Lower lobe of right lung (tissue), 2 donors: ENCODE measurements at regions not wholly inside any gene's neighbourhood (a gene's known extent, or its start where the extent isn't known, plus 50 kb on each side); places are given as distances from the start of the nearest gene placed in this dataset.

Source experiments
- ATAC-seq, 2 donors: fragments of 200-7000 bp; cut with Tn5 transposase; one replicate each; pipeline ENCODE4 v1.9.1; 2020 to 2022; ENCODE audit warnings: mild to moderate bottlenecking in 2 of 2, moderate library complexity in 2 of 2
- DNase-seq: peaks from one replicate; pipeline ENCODE4 v3.0.0-alpha.2; 2020
- H3K27ac ChIP-seq: fragments of 200-600 bp; one replicate; pipeline ENCODE4 v1.8.0; 2022
- H3K27me3 ChIP-seq: fragments of 200-600 bp; one replicate; pipeline ENCODE4 v1.8.0; 2022; ENCODE audit warnings: low read depth
- H3K36me3 ChIP-seq: fragments of 200-600 bp; one replicate; pipeline ENCODE4 v1.8.0; 2022; ENCODE audit warnings: mild to moderate bottlenecking
- H3K4me1 ChIP-seq: fragments of 200-600 bp; one replicate; pipeline ENCODE4 v1.8.0; 2022
- H3K4me3 ChIP-seq: fragments of 200-600 bp; one replicate; pipeline ENCODE4 v1.8.0; 2022; ENCODE audit warnings: mild to moderate bottlenecking
- H3K9me3 ChIP-seq: fragments of 200-600 bp; one replicate; pipeline ENCODE4 v1.8.0; 2022
- intact Hi-C: fragments of 100-400 bp; cut with DNase I; formaldehyde crosslinking; loops from one replicate; pipeline ENCODE4 v1.11.0; 2022
- TF ChIP-seq, protein P1 (sequence below): fragments of 200-600 bp; IDR thresholded peaks from one replicate; pipeline ENCODE4 v1.8.0; 2022; ENCODE audit warnings: antibody characterized with exemption, mild to moderate bottlenecking
- donor health status: DM: no; HTN: yes; CAD: no; lungs with severe emphysema.

DNA sequence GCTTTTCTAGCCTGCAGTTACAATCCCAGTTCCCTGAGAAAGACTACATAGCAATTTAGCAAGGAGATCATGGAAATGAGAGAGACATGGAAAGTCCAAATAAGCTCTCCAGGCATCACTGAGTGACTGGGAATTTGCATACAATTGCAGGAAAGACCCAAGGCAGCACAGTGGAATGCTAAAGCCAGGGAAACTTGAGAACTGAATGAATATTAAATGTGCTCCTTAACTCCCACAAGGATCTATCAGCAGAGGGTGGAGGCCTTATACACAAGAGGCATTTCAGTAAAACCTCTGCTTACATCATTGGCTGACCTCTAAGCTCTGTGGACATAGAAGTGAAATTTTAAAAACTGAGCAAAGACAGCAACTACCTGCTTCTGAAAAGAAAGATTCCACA lies 355.6 kb upstream of the DAB2 start:
- ATAC-seq, result no peak
- DNase-seq, result no peak
- TF ChIP-seq, protein P1, sequence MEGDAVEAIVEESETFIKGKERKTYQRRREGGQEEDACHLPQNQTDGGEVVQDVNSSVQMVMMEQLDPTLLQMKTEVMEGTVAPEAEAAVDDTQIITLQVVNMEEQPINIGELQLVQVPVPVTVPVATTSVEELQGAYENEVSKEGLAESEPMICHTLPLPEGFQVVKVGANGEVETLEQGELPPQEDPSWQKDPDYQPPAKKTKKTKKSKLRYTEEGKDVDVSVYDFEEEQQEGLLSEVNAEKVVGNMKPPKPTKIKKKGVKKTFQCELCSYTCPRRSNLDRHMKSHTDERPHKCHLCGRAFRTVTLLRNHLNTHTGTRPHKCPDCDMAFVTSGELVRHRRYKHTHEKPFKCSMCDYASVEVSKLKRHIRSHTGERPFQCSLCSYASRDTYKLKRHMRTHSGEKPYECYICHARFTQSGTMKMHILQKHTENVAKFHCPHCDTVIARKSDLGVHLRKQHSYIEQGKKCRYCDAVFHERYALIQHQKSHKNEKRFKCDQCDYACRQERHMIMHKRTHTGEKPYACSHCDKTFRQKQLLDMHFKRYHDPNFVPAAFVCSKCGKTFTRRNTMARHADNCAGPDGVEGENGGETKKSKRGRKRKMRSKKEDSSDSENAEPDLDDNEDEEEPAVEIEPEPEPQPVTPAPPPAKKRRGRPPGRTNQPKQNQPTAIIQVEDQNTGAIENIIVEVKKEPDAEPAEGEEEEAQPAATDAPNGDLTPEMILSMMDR, result no peak
- Histone ChIP-seq H3K27ac (no peak overlapping the region), H3K4me1 (no peaks in the 10 kb centered on the region), H3K9me3 (no peaks in the 10 kb centered on the region), H3K36me3 (no peaks in the 10 kb centered on the region), H3K27me3 (no peaks in the 10 kb centered on the region), H3K4me3 (no peak overlapping the region)
- intact Hi-C loops, result no loop called here

DNA sequence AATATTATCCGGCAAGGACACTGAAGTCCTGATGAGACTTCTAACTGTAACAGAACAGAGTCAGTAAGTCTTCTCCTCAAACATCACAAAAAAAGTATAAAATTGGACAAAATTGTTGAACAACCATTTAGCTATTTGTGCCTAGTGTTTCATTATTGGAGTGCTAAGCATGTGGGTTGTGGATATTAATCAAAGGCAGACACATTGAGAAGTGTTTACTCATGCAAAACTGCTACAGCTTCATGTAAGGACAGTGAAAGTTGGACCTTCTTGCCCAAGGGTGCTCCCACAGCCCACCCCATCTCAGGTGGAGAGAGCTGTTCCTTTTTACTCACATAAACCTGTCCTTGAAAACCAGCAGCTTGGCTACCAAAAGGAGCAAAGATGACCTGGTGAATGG lies 355.1 kb upstream of the DAB2 start:
- intact Hi-C loops, result no loop called here
- H3K4me3 ChIP-seq, result no peak overlapping the region
- H3K36me3 ChIP-seq, result no peaks in the 10 kb centered on the region
- H3K27ac ChIP-seq, result no peak overlapping the region
- no peaks in the 10 kb centered on the region for H3K27me3 ChIP-seq
- TF ChIP-seq, protein P1, result no peak
- DNase-seq, result no peak
- ATAC-seq, result no peak
- H3K4me1 ChIP-seq, result no peaks in the 10 kb centered on the region
- H3K9me3 ChIP-seq, result no peaks in the 10 kb centered on the region

DNA sequence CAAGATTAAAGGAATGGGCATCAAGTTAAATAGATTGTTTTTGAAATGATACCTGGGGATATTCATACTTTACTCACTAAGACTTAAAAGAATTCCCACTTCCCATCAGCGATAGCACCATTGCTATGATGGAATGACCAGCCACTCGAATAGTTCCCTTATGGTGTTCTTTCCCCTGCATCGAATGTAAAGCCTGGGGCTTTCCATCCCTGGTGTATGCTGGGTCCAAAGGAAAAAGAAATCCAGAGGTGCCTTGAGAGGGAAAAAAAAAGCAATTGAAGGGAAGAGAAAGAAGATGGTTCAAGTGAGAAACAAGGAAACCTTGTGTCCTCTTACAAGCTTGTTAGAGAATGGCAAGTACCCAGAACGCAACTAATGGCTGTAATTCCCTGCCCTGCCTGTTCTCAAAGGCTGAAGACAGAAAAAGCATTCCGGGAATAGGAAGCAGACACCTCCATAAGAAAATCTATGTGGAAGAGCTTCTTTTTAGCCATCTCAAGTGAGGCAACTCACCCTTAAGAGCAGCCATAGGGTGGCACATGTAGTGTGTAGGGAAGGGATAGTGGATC lies 351.1 kb upstream of the DAB2 start:
- intact Hi-C loops, result no loop called here
- TF ChIP-seq, protein P1, result no peak
- H3K4me3 ChIP-seq, result no peak overlapping the region

DNA sequence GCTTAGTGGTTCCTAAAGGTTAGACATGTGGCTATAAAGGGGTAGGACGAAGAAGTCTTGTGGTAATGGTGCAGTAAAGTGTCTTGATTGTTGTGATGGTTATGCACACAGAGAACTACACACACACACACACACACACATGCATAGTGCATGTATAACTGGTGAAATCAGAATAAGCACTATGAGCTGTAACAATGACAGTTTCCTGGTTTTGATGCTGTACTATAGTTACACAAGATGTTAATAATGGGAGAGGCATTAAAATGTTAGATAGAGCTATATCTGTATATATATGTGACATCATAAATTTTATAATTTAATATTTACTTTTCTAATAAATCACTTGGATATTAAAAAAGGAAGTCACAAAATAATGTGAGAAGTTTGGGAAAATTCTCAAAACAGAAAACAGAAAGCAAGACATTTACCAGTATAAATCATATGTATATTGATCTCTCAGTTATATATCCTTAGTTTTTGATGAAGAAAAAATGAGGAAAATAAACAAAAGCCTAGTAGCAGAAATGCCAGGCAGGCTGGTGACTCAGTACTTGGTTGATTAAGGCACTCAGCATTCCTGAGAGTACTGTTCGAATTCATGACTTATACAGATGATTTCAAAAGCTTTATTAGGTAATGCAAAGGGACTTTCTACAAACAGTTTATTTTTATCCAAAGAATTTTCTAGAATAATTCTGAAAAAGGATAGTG lies 350.5 kb upstream of the DAB2 start:
- TF ChIP-seq, protein P1, result no peak
- H3K9me3 ChIP-seq, result no peaks in the 10 kb centered on the region
- no peak overlapping the region for H3K27ac ChIP-seq
- no peaks in the 10 kb centered on the region for H3K36me3 ChIP-seq
- DNase-seq, result no peak
- no peak overlapping the region for H3K4me3 ChIP-seq
- ATAC-seq, result peak in 1 of 2 donors; percentile 54
- no peaks in the 10 kb centered on the region for H3K4me1 ChIP-seq
- intact Hi-C loops, result no loop called here
- no peaks in the 10 kb centered on the region for H3K27me3 ChIP-seq

More for the DNA sequence above, 351.1 kb upstream of the DAB2 start:
- no peaks in the 10 kb centered on the region for H3K4me1 ChIP-seq
- H3K36me3 ChIP-seq, result no peaks in the 10 kb centered on the region
- H3K27me3 ChIP-seq, result no peaks in the 10 kb centered on the region
- H3K27ac ChIP-seq, result no peak overlapping the region
- no peak for DNase-seq
- no peaks in the 10 kb centered on the region for H3K9me3 ChIP-seq
- no peak for ATAC-seq

DNA sequence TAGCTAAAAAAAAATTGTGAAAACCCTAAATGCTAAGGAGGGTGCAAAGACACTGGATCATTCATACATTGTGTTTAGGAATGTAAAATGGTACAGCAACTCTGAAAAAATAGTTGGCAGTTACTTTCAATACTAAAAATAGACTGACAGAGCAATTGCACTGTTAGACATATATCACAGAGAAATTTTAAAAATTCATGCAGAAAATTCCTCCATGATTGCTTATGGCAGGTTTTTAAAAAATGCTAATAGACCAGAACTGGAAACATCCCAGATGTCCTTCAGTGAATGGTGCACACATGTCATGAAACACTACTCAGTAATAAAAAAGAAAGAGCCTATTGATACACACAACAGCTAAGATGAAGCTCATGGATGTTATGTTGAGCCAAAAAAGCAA lies 349.8 kb upstream of the DAB2 start:
- DNase-seq (no peak), ATAC-seq (no peak)
- no peak overlapping the region for H3K27ac ChIP-seq
- H3K36me3 ChIP-seq, result no peaks in the 10 kb centered on the region
- no peaks in the 10 kb centered on the region for H3K9me3 ChIP-seq
- TF ChIP-seq, protein P1, result no peak
- no peak overlapping the region for H3K4me3 ChIP-seq
- H3K27me3 ChIP-seq, result no peaks in the 10 kb centered on the region
- H3K4me1 ChIP-seq, result no peaks in the 10 kb centered on the region
- intact Hi-C loops, result no loop called here
